Esophagus mucosa (tissue), 1 donor: ENCODE measurements at regions not wholly inside any gene's neighbourhood (a gene's known extent, or its start where the extent isn't known, plus 50 kb on each side); places are given as distances from the start of the nearest gene placed in this dataset.

Experiments used
- ATAC-seq: fragments of 200-7000 bp; cut with Tn5 transposase; one replicate; pipeline ENCODE4 v1.9.1; 2020
- donor health status: DM: yes; HTN: yes; CAD: no.

GRCh38 chr19:28281676-28282075 lies 931.3 kb downstream of the UQCRFS1 start:
- no peak for ATAC-seq

GRCh38 chr19:28264556-28264955 lies 948.4 kb downstream of the UQCRFS1 start:
- no peak for ATAC-seq

- ATAC-seq = no peak
Measured at GRCh38 chr19:28258829-28259228, 954.1 kb downstream of the UQCRFS1 start.

GRCh38 chr19:28257396-28257795 lies 955.6 kb downstream of the UQCRFS1 start:
- ATAC-seq = no peak

GRCh38 chr19:28247243-28247642 lies 965.7 kb downstream of the UQCRFS1 start:
- ATAC-seq = no peak

GRCh38 chr19:28245937-28246336 lies 967.0 kb downstream of the UQCRFS1 start:
- ATAC-seq = no peak

GRCh38 chr19:28244966-28245365 lies 968.0 kb downstream of the UQCRFS1 start:
- no peak for ATAC-seq

GRCh38 chr19:28242317-28242927 lies 970.5 kb downstream of the UQCRFS1 start:
- ATAC-seq = no peak

GRCh38 chr19:28239270-28239669 lies 973.7 kb downstream of the UQCRFS1 start:
- ATAC-seq = no peak

GRCh38 chr19:28238270-28238820 lies 974.6 kb downstream of the UQCRFS1 start:
- ATAC-seq = no peak

- no peak for ATAC-seq
Measured at GRCh38 chr19:28235606-28236125, 977.3 kb downstream of the UQCRFS1 start.

- ATAC-seq = no peak
Measured at GRCh38 chr19:28234637-28235036, 978.3 kb downstream of the UQCRFS1 start.

GRCh38 chr19:28228854-28229253 lies 984.1 kb downstream of the UQCRFS1 start:
- no peak for ATAC-seq

- no peak for ATAC-seq
Measured at GRCh38 chr19:28224441-28224840, 988.5 kb downstream of the UQCRFS1 start.

- ATAC-seq = no peak
Measured at GRCh38 chr19:28221736-28222135, 991.2 kb downstream of the UQCRFS1 start.

GRCh38 chr19:28218728-28219127 lies 994.2 kb downstream of the UQCRFS1 start:
- ATAC-seq = no peak

- ATAC-seq = no peak
Measured at GRCh38 chr19:28217022-28217421, 995.9 kb downstream of the UQCRFS1 start.

GRCh38 chr19:28213470-28214082 lies 999.4 kb downstream of the UQCRFS1 start:
- no peak for ATAC-seq

- ATAC-seq = no peak
Measured at GRCh38 chr19:28210886-28211285, 1002.1 kb downstream of the UQCRFS1 start.

- no peak for ATAC-seq
Measured at GRCh38 chr19:28208745-28209144, 1004.2 kb downstream of the UQCRFS1 start.

GRCh38 chr19:28207244-28207643 lies 1005.7 kb downstream of the UQCRFS1 start:
- no peak for ATAC-seq

- no peak for ATAC-seq
Measured at GRCh38 chr19:28201462-28201943, 1011.4 kb downstream of the UQCRFS1 start.

GRCh38 chr19:28199323-28199722 lies 1013.6 kb downstream of the UQCRFS1 start:
- ATAC-seq = no peak

GRCh38 chr19:28196961-28197360 lies 1016.0 kb downstream of the UQCRFS1 start:
- no peak for ATAC-seq
